ENCODE measurements at regions not wholly inside any gene's neighbourhood (a gene's known extent, or its start where the extent isn't known, plus 50 kb on each side); places are given as distances from the start of the nearest gene placed in this dataset.
A peak's percentile ranks its signal among the peaks of the same experiment; 100 is the strongest.
"Not testable (repeated sequence)": the region's sequence is repeated elsewhere in the genome, so short reads cannot be mapped to it uniquely, and the experiment has no call there.

DNA sequence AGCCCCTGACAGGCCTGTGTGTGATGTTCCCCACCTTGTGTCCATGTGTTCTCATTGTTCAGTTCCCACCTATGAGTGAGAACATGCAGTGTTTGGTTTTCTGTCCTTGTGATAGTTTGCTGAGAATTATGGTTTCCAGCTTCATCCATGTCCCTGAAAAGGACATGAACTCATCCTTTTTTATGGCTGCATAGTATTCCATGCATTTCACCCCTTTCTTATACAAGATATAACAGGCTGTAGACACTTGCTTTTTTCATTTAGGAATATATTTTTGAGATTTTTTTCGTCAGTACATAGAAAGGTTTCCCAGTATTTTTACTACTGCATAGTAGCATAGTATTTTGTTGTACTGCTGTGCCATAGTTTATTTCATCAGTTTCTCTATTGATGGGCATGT, 301.2 kb upstream of the RGS6 start:
- not testable (repeated sequence) for H3K27me3 Mint-ChIP-seq, H3K4me1 Mint-ChIP-seq, H3K4me3 Mint-ChIP-seq, H3K27ac Mint-ChIP-seq, H3K9me3 Mint-ChIP-seq
- H3K36me3 Mint-ChIP-seq: peaks cover 34% of the 10 kb centered on the region

DNA sequence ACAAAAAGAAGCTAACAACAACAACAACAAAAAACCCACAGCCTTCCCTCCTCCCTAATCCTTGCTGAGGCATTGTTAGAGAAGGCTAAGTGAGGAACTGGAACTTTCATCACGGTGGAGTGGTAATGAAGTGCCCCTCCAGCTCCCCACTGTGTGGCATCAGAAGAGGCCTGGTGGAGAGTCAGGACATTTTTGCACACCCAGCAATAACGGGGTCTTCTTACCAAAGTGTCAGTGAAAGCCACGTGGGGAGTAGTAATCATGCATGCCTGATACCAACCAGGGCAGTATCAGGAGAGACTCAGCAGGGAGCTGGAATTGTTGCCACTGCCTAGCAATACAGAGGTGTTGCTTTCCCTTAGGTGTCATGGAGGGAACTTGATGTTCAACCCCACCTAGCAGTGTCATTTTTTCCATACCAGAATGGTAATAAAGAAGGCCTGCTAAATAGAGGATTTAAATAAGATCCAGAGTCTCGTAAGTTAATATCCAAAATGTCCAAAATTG, 299.7 kb upstream of the RGS6 start:
- no peak overlapping the region for H3K4me3 Mint-ChIP-seq
- peaks cover 38% of the 10 kb centered on the region for H3K36me3 Mint-ChIP-seq
- no peaks in the 10 kb centered on the region for H3K9me3 Mint-ChIP-seq
- no peaks in the 10 kb centered on the region for H3K27me3 Mint-ChIP-seq
- H3K4me1 Mint-ChIP-seq: peaks cover 4% of the 10 kb centered on the region
- H3K27ac Mint-ChIP-seq: no peak overlapping the region

DNA sequence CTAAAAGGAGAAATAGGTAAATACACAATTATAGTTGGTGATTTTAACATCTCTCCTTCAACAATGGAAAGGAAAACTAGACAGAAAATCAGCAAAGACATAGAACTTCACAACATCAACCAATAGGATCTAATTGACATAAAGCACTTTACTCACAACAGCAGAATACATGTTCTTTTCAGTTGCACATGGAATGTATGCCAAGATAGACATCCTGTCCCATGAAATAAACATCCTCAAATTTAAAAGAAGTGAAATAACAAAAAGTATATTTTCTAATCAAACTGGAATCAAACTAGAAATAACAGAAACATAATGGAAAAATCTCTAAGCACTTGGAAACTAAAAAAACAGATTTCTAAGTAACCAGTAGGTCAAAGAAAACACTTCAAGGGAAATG, 296.2 kb upstream of the RGS6 start:
- Mint-ChIP-seq H3K4me3 (no peak overlapping the region), H3K27ac (no peak overlapping the region), H3K4me1 (peaks cover 4% of the 10 kb centered on the region), H3K36me3 (peaks cover 46% of the 10 kb centered on the region), H3K27me3 (no peaks in the 10 kb centered on the region), H3K9me3 (no peaks in the 10 kb centered on the region)

DNA sequence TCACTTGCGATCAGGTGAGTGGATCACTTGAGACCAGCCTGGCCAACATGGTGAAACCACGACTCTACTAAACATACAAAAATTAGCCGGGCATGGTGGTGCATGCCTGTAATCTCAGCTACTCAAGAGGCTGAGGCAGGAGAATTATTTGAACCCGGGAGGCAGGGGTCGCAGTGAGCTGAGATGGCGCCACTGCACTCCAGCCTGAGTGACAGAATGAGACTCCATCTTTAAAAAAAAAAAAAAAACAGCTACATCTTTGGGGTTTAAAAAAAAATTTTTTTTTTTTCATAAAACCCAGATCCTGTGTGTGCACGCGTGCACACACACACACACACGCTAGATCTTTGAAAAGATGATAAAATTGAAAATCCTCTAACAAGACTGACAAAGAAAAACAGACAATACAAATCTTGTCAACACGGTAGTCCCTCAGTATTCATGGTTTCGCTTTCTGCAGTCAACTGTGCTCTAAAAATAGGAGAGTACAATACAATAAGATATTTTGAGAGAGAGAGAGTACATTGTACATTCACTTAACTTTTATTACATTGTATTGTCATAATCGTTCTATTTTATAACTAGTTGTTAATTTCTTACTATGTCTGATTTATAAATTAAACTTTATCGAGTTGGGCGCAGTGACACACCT, 295.3 kb upstream of the RGS6 start:
- Mint-ChIP-seq H3K9me3 (peaks cover 1% of the 10 kb centered on the region), H3K27ac (no peak overlapping the region), H3K27me3 (no peaks in the 10 kb centered on the region), H3K4me1 (peaks cover 4% of the 10 kb centered on the region), H3K4me3 (no peak overlapping the region), H3K36me3 (peaks cover 45% of the 10 kb centered on the region)

DNA sequence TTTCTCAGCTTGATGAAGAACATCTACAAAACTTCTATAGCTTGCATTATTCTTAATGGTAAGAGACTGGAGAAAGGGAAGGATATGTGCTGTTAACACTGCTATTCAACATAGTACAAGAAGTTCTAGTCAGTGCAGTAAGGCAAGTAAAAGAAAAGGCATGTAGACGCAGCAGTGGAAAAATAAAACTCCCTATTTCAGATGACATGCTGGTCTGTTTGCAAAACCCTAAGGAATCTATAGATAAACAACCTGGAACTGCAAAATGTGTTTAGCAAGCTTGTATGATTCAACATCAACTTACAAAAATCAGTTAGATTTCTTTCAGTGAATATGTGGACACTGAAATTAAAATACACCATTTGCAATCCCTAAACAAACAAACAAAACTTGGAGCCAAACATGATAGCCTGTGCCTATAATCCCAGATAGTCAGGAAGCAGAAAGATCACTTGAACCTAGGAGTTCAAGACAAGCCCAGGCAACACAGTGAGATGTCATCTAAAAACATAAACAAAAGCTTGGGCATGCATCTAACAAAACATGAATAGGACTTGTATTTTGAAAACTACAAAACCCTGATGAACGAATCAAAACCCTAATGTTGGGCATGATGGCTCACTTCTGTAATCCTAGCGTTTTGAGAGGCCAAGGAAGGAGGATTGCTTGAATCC, 293.6 kb upstream of the RGS6 start:
- H3K4me1 Mint-ChIP-seq: peaks cover 4% of the 10 kb centered on the region
- H3K27ac Mint-ChIP-seq: no peak overlapping the region
- no peaks in the 10 kb centered on the region for H3K27me3 Mint-ChIP-seq
- no peak overlapping the region for H3K4me3 Mint-ChIP-seq
- H3K9me3 Mint-ChIP-seq: peaks cover 4% of the 10 kb centered on the region
- peaks cover 50% of the 10 kb centered on the region for H3K36me3 Mint-ChIP-seq

DNA sequence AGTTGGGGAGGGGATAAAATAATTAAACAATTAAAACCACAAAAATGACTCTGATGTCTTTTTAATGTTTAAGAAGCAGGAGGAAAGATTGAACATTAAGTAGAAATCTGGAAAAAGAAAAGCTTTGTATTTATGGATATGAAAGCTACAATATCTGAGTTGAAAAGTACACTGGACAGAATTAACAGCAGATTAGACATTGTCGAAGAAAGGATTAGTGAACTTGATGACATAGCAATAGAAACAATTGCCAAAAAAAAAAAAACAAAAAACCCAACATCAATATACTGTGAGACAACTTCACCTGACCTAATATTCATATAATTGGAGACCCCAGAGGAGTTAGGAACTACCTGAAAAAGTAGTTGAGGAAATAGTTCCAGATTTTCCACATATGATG, 289.5 kb upstream of the RGS6 start:
- Mint-ChIP-seq H3K9me3 (peaks cover 4% of the 10 kb centered on the region), H3K27me3 (no peaks in the 10 kb centered on the region), H3K4me3 (no peak overlapping the region), H3K36me3 (peaks cover 39% of the 10 kb centered on the region), H3K4me1 (no peaks in the 10 kb centered on the region), H3K27ac (no peak overlapping the region)

DNA sequence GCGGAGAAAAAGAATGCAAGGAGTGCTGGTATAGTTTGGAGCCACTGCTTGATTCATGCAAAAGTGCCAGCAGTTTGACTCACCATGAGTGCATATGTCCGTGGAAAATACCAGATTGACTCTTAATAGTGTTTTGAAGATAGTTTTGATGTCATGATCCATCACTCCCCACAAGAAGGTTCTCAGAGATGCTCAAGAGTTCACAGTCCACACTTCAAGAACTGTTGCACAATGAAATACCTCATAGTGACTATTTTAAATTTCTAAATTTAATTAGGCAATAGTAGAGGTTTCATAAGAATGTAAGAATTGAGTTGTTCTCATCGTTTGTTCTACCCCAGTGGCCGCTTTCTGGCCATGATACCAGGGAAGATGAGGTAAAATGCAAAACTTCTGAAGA, 286.6 kb upstream of the RGS6 start:
- Mint-ChIP-seq H3K36me3 (peaks cover 44% of the 10 kb centered on the region), H3K27ac (no peak overlapping the region), H3K4me3 (no peak overlapping the region), H3K9me3 (peaks cover 4% of the 10 kb centered on the region), H3K27me3 (no peaks in the 10 kb centered on the region), H3K4me1 (no peaks in the 10 kb centered on the region)

DNA sequence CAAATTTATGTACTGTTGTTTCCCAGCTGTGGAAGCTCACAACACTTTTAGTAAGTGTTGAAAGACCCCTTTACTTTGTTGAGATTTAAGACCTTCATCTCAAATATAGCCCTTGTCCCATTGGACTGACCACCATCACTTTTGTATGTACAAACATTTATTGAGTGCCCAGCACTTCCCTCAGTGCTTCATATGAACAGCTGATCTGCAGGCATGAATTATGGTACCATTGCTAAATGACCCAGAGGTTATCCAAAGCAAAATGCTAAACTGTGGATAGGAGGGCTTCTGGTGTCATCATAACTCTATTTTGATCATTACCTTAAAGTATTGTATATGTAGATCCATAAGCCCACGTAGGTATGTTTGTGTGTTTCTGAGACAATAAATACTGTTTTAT, 285.7 kb upstream of the RGS6 start:
- Mint-ChIP-seq H3K36me3 (peaks cover 44% of the 10 kb centered on the region), H3K4me1 (no peaks in the 10 kb centered on the region), H3K27ac (no peak overlapping the region), H3K9me3 (peaks cover 7% of the 10 kb centered on the region), H3K27me3 (no peaks in the 10 kb centered on the region), H3K4me3 (no peak overlapping the region)

DNA sequence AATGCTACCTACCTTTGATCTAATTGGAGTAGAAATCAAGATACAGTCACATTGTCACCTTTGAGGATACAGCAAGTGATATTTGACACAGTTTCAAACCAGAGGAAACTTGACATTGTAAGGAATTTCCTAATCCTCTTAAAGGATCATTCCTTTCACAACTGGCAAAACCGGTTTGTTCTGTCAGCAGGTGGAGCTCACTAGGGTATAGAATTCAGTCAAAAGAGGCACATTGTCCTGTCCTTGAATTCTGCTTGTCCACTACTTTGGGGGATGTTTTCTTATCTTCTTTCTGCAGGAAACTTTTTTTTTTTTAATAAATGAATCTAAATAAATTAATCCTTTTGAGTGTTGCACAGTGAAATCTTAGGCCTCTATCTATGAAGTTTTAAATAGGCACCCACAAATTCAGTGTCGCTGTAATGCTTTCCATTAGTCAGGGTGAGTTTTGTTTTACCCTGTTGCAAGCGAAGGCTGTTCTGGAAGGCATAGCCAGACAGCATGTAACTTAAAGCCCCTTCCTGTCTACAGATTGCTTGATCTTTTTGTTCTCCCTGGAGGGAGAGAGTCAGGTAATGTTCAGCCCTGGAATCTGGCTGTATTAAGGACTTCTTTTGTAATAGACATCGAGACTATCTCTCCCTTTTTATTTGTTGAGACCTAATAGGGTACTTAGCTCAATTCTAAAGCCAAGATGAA, 285.0 kb upstream of the RGS6 start:
- H3K9me3 Mint-ChIP-seq: peaks cover 5% of the 10 kb centered on the region
- H3K4me1 Mint-ChIP-seq: no peaks in the 10 kb centered on the region
- no peak overlapping the region for H3K27ac Mint-ChIP-seq
- H3K36me3 Mint-ChIP-seq: peaks cover 47% of the 10 kb centered on the region
- no peaks in the 10 kb centered on the region for H3K27me3 Mint-ChIP-seq
- H3K4me3 Mint-ChIP-seq: no peak overlapping the region

DNA sequence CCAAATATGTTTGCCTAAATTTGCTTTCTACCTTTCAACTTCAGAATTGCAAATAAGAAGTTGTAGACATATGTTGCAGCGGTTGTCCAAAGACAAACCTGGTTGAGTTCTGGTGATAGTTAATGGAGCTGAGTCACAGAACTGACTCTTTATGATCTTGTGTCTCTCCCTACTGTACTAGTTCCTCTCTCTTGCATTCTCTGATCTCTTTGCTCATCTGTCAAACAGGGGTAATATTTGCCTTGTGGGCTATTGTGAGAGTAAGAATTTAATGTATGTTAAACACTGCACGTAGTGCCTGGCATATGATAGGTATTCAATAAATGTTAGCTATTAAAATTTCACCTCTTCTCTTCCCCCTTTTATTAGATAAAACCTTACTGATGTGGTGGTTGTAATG, 283.5 kb upstream of the RGS6 start:
- Mint-ChIP-seq H3K27ac (no peak overlapping the region), H3K9me3 (peaks cover 5% of the 10 kb centered on the region), H3K4me3 (no peak overlapping the region), H3K27me3 (no peaks in the 10 kb centered on the region), H3K36me3 (peaks cover 49% of the 10 kb centered on the region), H3K4me1 (no peaks in the 10 kb centered on the region)

DNA sequence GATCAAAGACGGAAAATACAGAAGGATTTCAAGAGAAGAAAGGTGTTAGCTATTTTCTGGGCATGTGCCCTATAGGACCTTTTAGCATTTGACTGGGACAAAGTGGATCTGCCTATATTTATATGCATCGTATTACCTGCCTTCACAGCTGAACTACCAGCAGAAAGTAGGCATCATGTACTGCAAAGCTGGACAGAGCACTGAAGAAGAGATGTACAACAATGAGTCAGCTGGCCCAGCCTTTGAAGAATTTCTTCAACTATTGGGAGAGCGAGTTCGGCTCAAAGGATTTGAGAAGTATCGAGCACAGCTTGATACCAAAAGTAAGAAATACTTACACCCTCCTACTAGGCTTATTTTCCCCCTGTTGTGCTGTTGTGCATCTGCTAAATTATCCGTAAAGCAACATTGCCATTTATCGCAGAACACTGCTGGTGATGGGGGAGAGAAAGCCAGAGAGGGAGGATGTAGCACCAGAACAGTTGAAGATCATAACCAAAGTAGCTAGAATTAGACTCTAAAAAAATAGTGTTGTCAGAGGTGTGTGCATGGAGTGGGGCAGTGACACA, 282.0 kb upstream of the RGS6 start:
- Mint-ChIP-seq H3K27ac (no peak overlapping the region), H3K36me3 (peaks cover 54% of the 10 kb centered on the region), H3K9me3 (peaks cover 5% of the 10 kb centered on the region), H3K4me3 (no peak overlapping the region), H3K4me1 (no peaks in the 10 kb centered on the region), H3K27me3 (no peaks in the 10 kb centered on the region)

DNA sequence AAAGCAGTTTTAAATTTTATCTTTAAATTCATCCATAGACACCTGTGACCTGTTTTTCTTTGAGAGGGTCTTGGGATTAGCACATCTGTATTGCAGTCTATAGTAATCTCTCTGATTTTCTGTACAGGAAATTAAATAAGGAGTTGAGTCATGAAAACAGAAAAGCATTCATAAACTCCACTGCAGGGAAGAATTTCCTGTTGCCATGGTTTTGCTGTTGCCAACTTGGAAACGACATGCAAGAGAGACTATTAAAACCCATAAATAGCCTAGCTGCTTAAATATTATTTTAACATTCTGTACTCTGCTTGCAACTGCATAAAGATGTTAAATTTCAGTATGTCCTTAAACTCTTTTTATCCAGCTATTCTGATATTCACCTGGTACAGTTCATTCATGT, 281.0 kb upstream of the RGS6 start:
- Mint-ChIP-seq H3K4me3 (no peak overlapping the region), H3K27me3 (no peaks in the 10 kb centered on the region), H3K9me3 (peaks cover 5% of the 10 kb centered on the region), H3K27ac (no peak overlapping the region), H3K36me3 (peaks cover 52% of the 10 kb centered on the region), H3K4me1 (no peaks in the 10 kb centered on the region)

DNA sequence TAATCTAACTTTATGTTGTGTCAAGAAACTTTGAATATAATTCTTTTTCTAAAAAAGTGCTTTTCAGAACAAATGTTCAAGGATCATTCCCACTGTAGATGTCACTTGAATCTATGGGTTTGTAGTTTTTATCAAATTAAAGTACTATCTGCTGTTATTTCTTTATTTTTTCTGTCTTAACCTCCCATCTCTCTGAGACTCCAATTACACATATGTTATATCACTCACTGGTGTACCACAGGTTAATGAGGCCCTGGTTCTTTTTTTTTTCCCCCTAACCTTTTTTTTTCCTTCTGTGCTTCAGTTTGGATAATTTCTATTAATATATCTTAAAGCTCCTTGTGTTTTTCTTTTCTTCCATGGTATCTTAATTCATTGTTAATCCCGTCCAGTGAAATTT, 279.9 kb upstream of the RGS6 start:
- Mint-ChIP-seq H3K4me3 (no peak overlapping the region), H3K9me3 (peaks cover 5% of the 10 kb centered on the region), H3K27me3 (no peaks in the 10 kb centered on the region), H3K36me3 (peaks cover 52% of the 10 kb centered on the region), H3K4me1 (no peaks in the 10 kb centered on the region), H3K27ac (no peak overlapping the region)

DNA sequence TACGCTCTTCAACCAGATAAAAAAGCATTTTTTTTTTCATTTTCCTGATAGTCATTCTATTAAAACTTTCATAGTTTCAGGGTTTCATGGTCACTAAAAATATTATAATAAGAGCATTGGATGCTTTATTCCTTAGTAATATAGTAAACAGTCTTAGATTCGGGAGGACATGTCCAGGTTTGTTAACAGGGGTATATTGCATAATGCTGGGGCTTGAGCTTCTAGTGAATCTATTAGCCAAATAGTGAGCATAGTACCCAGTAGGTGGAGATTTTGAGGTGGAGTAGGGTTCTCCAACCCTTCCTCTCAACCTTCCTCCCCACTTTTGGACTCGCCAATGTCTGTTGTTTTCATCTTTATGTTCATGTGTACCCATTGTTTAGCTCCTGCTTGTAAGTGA, 277.4 kb upstream of the RGS6 start:
- peaks cover 5% of the 10 kb centered on the region for H3K9me3 Mint-ChIP-seq
- H3K27me3 Mint-ChIP-seq: no peaks in the 10 kb centered on the region
- peaks cover 53% of the 10 kb centered on the region for H3K36me3 Mint-ChIP-seq
- no peak overlapping the region for H3K27ac Mint-ChIP-seq
- H3K4me3 Mint-ChIP-seq: no peak overlapping the region
- no peaks in the 10 kb centered on the region for H3K4me1 Mint-ChIP-seq

DNA sequence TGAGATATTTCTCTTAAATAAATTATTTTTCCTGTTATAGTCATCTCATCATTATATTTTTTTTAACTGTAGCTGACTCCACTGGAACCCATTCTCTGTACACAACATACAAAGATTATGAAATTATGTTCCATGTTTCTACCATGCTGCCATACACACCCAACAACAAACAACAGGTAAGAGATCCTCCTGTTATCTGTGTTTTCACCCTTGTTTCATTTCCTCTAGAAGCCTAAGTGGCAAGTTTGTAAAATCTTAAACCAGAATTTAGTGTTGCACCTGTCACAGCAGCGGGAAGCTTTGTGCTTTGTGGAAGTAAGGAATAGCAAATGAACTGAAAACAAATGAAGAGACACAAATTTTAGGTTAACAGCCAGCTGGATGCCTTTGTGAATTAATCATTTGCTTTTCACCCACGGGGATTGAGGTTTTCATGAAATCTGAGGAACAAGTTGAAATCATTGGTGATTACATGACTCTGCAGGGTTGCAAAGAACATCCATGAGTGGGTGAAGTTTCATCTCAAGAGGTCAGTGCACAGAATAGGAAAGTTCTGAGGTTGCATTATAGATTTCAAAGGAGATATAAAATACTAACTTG, 273.9 kb upstream of the RGS6 start:
- no peak overlapping the region for H3K4me3 Mint-ChIP-seq
- no peaks in the 10 kb centered on the region for H3K27me3 Mint-ChIP-seq
- H3K36me3 Mint-ChIP-seq: peaks cover 36% of the 10 kb centered on the region
- H3K4me1 Mint-ChIP-seq: no peaks in the 10 kb centered on the region
- no peaks in the 10 kb centered on the region for H3K9me3 Mint-ChIP-seq
- H3K27ac Mint-ChIP-seq: no peak overlapping the region

DNA sequence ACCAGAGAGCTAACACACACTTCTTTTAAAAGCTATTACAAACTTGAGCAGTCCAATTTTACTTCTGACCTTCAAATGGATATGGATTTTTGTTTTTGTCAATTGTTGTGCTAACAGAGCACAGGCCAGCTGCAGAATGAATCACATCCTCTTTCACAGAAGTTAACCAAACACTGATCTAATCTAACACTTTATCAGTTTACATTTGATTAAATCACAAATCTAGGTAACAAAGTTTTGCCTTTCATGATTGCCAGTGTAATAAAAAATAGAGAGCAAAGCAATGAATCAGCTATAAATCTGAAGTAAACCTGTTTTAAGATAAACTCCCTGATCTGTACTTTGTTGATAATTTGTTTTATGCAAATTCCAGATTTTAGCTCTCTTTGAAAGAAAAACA, 273.1 kb upstream of the RGS6 start:
- peak overlapping the region; percentile 46 for H3K27ac Mint-ChIP-seq
- H3K4me3 Mint-ChIP-seq: no peak overlapping the region
- peaks cover 32% of the 10 kb centered on the region for H3K36me3 Mint-ChIP-seq
- H3K4me1 Mint-ChIP-seq: no peaks in the 10 kb centered on the region
- no peaks in the 10 kb centered on the region for H3K27me3 Mint-ChIP-seq
- no peaks in the 10 kb centered on the region for H3K9me3 Mint-ChIP-seq

All from activated naive CD4-positive, alpha-beta T cell treated with anti-CD3 and anti-CD28 coated beads, Interleukin-2, amount 50 U/mL, for 24 hours (primary cell).